H1 (cell line): ENCODE measurements at regions not wholly inside any gene's neighbourhood (a gene's known extent, or its start where the extent isn't known, plus 50 kb on each side); places are given as distances from the start of the nearest gene placed in this dataset.

ENCODE experiments used
- POLR2A ChIP-seq, 2 experiments: IDR thresholded peaks; 1 replicate in 1 of 2; 2 replicates in 1 of 2; pipeline ENCODE4 v1.6.1; 2011; ENCODE audit warnings: low read depth in 2 of 2, low read length in 2 of 2, mild to moderate bottlenecking in 2 of 2; ENCODE audit errors: control extremely low read depth in 1 of 2
- SRF ChIP-seq: IDR thresholded peaks from 2 replicates; pipeline ENCODE4 v1.6.1; 2011; ENCODE audit warnings: mild to moderate bottlenecking, low read depth, low read length, moderate library complexity
- TF ChIP-seq, protein P1 (sequence below), 3 experiments: IDR thresholded peaks; 1 replicate in 2 of 3; 2 replicates in 1 of 3; pipeline versions ENCODE4 v1.5.1 to v1.6.1; 2011; ENCODE audit warnings: low read length in 3 of 3, mild to moderate bottlenecking in 3 of 3, inconsistent platforms in 2 of 3, low read depth in 1 of 3, moderate library complexity in 1 of 3; ENCODE audit not compliant: insufficient read depth in 1 of 3; ENCODE audit errors: control extremely low read depth in 1 of 3

DNA sequence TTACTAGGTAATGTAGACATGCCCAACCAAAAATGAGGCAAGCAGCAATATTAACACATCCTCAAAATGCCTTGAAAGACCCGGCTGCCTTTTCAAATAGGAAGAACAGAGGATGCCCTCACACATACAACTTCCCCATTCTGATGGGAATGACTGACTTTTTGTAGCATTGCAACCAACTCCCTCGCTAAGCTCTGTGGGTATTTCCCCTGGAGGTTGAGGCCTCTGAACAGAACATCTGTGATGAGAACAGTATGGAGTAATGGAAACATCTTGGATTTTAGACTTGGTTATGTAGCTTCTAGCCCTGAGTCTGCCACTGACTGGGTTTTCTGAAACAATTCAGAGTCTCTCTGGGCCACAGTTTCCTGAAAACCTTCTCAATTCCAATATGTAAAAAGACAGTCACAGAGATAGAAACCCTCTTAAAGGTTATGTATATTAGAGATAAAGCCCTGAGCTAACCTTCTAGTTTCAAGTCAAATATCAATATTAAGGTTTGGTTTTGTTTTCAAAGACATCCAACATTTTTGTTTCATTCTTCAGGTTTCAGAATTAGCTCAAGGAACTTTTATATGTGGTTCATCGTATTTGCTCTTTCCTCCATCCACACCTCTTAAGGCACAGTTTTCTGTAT, 311.5 kb downstream of the SETD4 start:
- TF ChIP-seq POLR2A (IDR thresholded peaks at IDR 0.05; ENCODE audit: control extremely low read depth in 1 of 2, low read depth in 2 of 2, low read length in 2 of 2): no peak
- no peak for TF ChIP-seq SRF
- TF ChIP-seq, protein P1, sequence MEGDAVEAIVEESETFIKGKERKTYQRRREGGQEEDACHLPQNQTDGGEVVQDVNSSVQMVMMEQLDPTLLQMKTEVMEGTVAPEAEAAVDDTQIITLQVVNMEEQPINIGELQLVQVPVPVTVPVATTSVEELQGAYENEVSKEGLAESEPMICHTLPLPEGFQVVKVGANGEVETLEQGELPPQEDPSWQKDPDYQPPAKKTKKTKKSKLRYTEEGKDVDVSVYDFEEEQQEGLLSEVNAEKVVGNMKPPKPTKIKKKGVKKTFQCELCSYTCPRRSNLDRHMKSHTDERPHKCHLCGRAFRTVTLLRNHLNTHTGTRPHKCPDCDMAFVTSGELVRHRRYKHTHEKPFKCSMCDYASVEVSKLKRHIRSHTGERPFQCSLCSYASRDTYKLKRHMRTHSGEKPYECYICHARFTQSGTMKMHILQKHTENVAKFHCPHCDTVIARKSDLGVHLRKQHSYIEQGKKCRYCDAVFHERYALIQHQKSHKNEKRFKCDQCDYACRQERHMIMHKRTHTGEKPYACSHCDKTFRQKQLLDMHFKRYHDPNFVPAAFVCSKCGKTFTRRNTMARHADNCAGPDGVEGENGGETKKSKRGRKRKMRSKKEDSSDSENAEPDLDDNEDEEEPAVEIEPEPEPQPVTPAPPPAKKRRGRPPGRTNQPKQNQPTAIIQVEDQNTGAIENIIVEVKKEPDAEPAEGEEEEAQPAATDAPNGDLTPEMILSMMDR (IDR thresholded peaks at IDR 0.05; ENCODE audit: control extremely low read depth in 1 of 3, insufficient read depth in 1 of 3, low read depth in 1 of 3, low read length in 3 of 3): no peak
